MM.1S (cell line): ENCODE measurements at regions not wholly inside any gene's neighbourhood (a gene's known extent, or its start where the extent isn't known, plus 50 kb on each side); places are given as distances from the start of the nearest gene placed in this dataset.
A peak's percentile ranks its signal among the peaks of the same experiment; 100 is the strongest.

Experiments
- DNase-seq: peaks from one replicate; pipeline ENCODE4 v3.0.0-alpha.2; 2015
- H2AFZ ChIP-seq: fragments of 300-600 bp; sonication (generic); 2 replicates; pipeline ENCODE4 v1.6.0; 2016; ENCODE audit warnings: antibody characterized with exemption, low read length
- H3F3A ChIP-seq: fragments of 300-600 bp; sonication (generic); 2 replicates; pipeline ENCODE4 v1.6.1; 2016; ENCODE audit warnings: mild to moderate bottlenecking, antibody characterized with exemption, low read length, moderate library complexity, mixed read lengths; ENCODE audit not compliant: insufficient read depth
- H3K27ac ChIP-seq: fragments of 300-600 bp; sonication (generic); 2 replicates; pipeline ENCODE4 v1.5.1; 2016; ENCODE audit warnings: mild to moderate bottlenecking, low read length
- H3K27me3 ChIP-seq: fragments of 300-600 bp; sonication (generic); replicated peaks from 2 replicates; pipeline ENCODE4 v1.6.0; 2016; ENCODE audit warnings: low read length; ENCODE audit not compliant: insufficient read depth
- H3K36me3 ChIP-seq: fragments of 300-600 bp; sonication (generic); replicated peaks from 2 replicates; pipeline ENCODE4 v1.6.1; 2016; ENCODE audit warnings: mild to moderate bottlenecking, low read length, mixed read lengths; ENCODE audit not compliant: insufficient read depth
- H3K4me1 ChIP-seq: fragments of 300-600 bp; sonication (generic); 2 replicates; pipeline ENCODE4 v1.6.1; 2016; ENCODE audit warnings: low read length, mixed read lengths
- H3K4me2 ChIP-seq: fragments of 300-600 bp; sonication (generic); 2 replicates; pipeline ENCODE4 v1.6.0; 2016; ENCODE audit warnings: low read depth, low read length
- H3K4me3 ChIP-seq: fragments of 300-600 bp; sonication (generic); 2 replicates; pipeline ENCODE4 v1.5.1; 2016; ENCODE audit warnings: low read length, mixed read lengths
- H3K79me2 ChIP-seq: fragments of 300-600 bp; sonication (generic); 2 replicates; pipeline ENCODE4 v1.6.1; 2016; ENCODE audit warnings: mixed run types, low read length, mixed read lengths
- H3K9ac ChIP-seq: fragments of 300-600 bp; sonication (generic); 2 replicates; pipeline ENCODE4 v1.6.1; 2016; ENCODE audit warnings: low read length, mixed read lengths
- H3K9me2 ChIP-seq: fragments of 300-600 bp; sonication (generic); replicated peaks from 2 replicates; pipeline ENCODE4 v1.6.1; 2016; ENCODE audit warnings: mild to moderate bottlenecking, low read length, mixed read lengths; ENCODE audit not compliant: insufficient read depth
- H3K9me3 ChIP-seq: fragments of 300-600 bp; sonication (generic); replicated peaks from 2 replicates; pipeline ENCODE4 v1.6.1; 2016; ENCODE audit warnings: mild to moderate bottlenecking, low read length, mixed read lengths; ENCODE audit not compliant: insufficient read depth
- H4K20me1 ChIP-seq: fragments of 300-600 bp; sonication (generic); 2 replicates; pipeline ENCODE4 v1.6.1; 2016; ENCODE audit warnings: mild to moderate bottlenecking, low read length, moderate library complexity, mixed read lengths; ENCODE audit not compliant: insufficient read depth
- EZH2 ChIP-seq: fragments of 300-600 bp; sonication (generic); optimal IDR thresholded peaks from 2 replicates; pipeline ENCODE3; 2017; ENCODE audit warnings: low read depth, mild to moderate bottlenecking, antibody characterized with exemption, low read length, mixed read lengths
- EZH2phosphoT487 ChIP-seq: fragments of 300-600 bp; sonication (generic); IDR thresholded peaks from 2 replicates; pipeline ENCODE4 v1.6.1; 2018; ENCODE audit warnings: antibody characterized with exemption, low read length
- TF ChIP-seq, protein P1 (sequence below): fragments of 300-600 bp; sonication (generic); IDR thresholded peaks from 2 replicates; pipeline ENCODE4 v1.5.1; 2016; ENCODE audit warnings: antibody characterized with exemption, low read length, mixed read lengths

DNA sequence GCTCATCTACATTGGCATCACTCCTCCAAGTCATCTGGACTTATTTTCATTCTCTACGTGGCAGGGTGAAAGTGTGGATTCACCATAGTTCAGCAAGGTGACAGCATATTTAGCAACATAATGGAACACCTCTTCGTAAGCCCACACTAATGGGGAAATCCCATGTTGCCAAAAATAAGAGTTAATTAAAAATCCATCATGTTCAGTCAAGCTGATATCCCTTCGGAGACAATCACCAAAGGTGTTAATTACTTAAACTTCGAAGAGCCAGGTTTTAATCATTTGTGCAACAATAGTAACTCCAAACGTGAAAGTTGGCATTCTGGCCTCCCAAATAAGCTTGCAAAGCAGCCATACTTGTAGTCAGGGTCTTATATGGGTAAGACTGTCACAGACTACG lies 242.9 kb downstream of the NSG2 start:
- Histone ChIP-seq H3K4me2 (no peak overlapping the region), H3K4me3 (no peak overlapping the region), H2AFZ (no peak overlapping the region), H3K79me2 (no peaks in the 10 kb centered on the region), H3K27me3 (no peaks in the 10 kb centered on the region), H4K20me1 (no peaks in the 10 kb centered on the region), H3K9me3 (no peaks in the 10 kb centered on the region), H3K9ac (no peak overlapping the region), H3K4me1 (no peaks in the 10 kb centered on the region), H3F3A (no peaks in the 10 kb centered on the region), H3K9me2 (no peaks in the 10 kb centered on the region), H3K27ac (no peak overlapping the region), H3K36me3 (no peaks in the 10 kb centered on the region)
- TF ChIP-seq, protein P1, sequence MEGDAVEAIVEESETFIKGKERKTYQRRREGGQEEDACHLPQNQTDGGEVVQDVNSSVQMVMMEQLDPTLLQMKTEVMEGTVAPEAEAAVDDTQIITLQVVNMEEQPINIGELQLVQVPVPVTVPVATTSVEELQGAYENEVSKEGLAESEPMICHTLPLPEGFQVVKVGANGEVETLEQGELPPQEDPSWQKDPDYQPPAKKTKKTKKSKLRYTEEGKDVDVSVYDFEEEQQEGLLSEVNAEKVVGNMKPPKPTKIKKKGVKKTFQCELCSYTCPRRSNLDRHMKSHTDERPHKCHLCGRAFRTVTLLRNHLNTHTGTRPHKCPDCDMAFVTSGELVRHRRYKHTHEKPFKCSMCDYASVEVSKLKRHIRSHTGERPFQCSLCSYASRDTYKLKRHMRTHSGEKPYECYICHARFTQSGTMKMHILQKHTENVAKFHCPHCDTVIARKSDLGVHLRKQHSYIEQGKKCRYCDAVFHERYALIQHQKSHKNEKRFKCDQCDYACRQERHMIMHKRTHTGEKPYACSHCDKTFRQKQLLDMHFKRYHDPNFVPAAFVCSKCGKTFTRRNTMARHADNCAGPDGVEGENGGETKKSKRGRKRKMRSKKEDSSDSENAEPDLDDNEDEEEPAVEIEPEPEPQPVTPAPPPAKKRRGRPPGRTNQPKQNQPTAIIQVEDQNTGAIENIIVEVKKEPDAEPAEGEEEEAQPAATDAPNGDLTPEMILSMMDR, result no peak
- TF ChIP-seq EZH2phosphoT487 (no peak), EZH2 (no peak)
- DNase-seq, result no peak

DNA sequence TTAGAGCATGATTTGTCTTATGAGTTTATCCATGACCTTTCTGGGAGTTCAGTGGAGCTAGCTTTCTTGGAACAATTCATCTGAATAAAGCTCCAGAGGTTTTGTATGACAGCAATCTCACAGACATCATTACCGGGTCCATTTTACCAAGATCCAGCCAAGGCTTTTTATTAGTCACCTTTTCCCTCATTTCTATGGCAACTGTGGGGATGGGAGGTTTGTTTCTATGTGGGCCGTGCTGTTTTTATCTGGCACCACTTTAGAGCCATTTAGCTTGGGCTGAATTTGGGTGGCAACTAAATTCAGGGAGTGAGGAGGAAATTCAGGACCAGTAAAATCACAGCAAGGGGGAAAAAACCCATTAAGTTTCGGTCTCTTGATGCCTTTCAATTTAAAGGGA lies 245.7 kb downstream of the NSG2 start:
- no peaks in the 10 kb centered on the region for H3K9me3 ChIP-seq
- no peaks in the 10 kb centered on the region for H3K27me3 ChIP-seq
- no peak for DNase-seq
- no peaks in the 10 kb centered on the region for H3K36me3 ChIP-seq
- TF ChIP-seq EZH2phosphoT487, result no peak
- no peak for TF ChIP-seq EZH2
- TF ChIP-seq, protein P1, result no peak
- H3K9me2 ChIP-seq, result no peaks in the 10 kb centered on the region
- peaks cover 16% of the 10 kb centered on the region for H3K4me1 ChIP-seq
- peaks cover 6% of the 10 kb centered on the region for H3F3A ChIP-seq
- H3K9ac ChIP-seq, result no peak overlapping the region
- no peaks in the 10 kb centered on the region for H3K79me2 ChIP-seq
- no peaks in the 10 kb centered on the region for H4K20me1 ChIP-seq
- H3K4me3 ChIP-seq, result no peak overlapping the region
- H3K27ac ChIP-seq, result no peak overlapping the region
- no peak overlapping the region for H3K4me2 ChIP-seq
- no peak overlapping the region for H2AFZ ChIP-seq

DNA sequence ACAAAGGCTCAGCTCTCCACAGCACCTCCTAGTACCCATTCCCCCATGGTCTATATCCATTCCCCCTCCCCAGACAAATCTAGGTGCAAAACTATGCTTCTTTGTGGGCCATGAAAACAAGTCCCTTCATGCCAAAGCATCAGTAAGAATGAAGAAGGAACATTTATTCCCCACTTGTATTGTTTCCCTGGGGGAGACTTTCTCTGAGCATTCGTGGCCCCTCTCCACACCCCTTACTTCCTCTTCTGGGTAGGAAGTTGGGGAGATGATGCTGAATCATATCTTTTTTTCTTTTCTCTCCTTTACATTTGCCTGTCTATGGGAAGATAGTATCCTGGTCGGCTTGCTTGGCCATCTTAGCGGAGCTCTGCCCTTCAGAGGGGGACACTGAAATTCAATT lies 246.8 kb downstream of the NSG2 start:
- Histone ChIP-seq H3K4me3 (no peak overlapping the region), H3K9ac (no peak overlapping the region), H2AFZ (no peak overlapping the region), H3F3A (peaks cover 10% of the 10 kb centered on the region), H3K9me2 (no peaks in the 10 kb centered on the region), H3K27ac (no peak overlapping the region), H3K4me1 (peaks cover 20% of the 10 kb centered on the region), H3K27me3 (no peaks in the 10 kb centered on the region), H3K36me3 (no peaks in the 10 kb centered on the region), H3K4me2 (0 out of 2 replicates have a peak overlapping the region, but pooled peaks have one; percentile 19), H3K79me2 (no peaks in the 10 kb centered on the region), H4K20me1 (no peaks in the 10 kb centered on the region), H3K9me3 (no peaks in the 10 kb centered on the region)
- TF ChIP-seq, protein P1, result no peak
- TF ChIP-seq EZH2phosphoT487 (no peak), EZH2 (no peak)
- DNase-seq, result no peak
